ENCODE measurements at regions not wholly inside any gene's neighbourhood (a gene's known extent, or its start where the extent isn't known, plus 50 kb on each side); places are given as distances from the start of the nearest gene placed in this dataset.

DNA sequence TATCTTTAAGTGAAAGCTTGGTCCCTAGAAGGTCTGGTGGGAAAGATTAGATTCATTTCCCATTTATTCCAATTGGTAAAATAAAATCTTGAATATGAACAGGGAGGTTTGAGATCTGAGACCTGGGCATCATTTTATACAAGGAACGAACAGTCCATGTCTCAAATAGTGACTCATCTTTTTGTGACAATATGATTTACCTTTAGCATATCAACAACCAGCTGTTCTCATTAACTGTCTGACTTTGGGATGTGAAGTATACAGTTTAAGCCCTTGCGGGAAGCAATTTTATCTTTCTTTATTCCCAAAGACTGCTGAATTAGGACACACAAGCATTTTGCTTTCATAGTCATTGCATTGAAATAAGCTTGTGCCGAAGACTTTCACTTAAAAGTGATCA, 691.6 kb downstream of the ETS1 start:
- DNase-seq (ENCODE audit: low spot score in 2 of 2) (no peak), ATAC-seq (no peak)
- Mint-ChIP-seq H3K27ac (no peak overlapping the region), H3K9me3 (peaks cover 3 to 5% of the 10 kb centered on the region in 2 donors), H3K36me3 (no peaks in the 10 kb centered on the region)

DNA sequence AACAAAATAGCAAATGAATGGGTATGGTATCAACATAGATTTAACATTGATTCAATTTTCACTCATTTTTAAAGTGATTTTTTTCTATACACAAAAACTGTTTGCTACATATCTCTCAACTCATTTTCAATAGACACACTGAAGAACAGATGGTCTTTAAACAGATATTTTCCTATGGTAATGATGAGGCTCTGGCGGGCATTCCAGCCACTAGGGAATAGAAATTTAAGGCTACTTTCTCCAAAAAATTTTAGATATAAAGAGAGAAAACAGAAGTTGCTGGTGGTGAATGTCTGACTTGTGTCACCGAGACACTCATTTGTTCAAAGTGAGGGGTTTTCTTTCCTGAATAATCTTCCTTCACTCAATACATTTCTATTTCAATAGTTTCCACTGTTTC, 693.0 kb downstream of the ETS1 start:
- DNase-seq (ENCODE audit: low spot score in 2 of 2) (no peak), ATAC-seq (no peak)
- H3K9me3 Mint-ChIP-seq = peaks cover 3 to 5% of the 10 kb centered on the region in 2 donors
- H3K27ac Mint-ChIP-seq = no peak overlapping the region
- H3K36me3 Mint-ChIP-seq = no peaks in the 10 kb centered on the region

DNA sequence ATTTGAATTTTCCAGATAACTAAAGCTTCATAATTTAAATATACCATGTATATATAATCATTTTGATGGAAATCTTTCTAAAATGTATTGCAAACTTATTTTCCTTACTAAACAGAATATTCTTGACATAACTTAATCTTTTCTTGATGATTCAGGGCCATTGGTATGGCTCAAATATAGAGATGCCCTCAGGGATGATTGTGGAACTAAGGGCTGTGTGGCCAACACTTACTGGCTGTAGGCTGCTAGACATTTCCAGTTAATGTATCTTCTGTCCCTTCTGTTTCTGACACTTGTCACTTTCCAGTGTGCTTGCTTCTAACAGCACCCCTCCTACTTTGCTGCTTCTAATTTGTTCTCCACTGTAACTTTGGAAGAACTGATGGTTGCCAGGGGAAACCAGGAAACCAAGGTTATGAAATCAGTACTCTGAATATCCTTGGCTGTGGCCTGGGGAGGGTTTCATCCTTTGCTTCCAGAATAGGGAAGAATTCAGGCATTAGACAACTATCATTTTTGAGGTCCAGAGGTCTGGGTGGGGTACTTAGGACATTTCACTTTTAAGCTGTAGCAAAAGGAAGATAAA, 697.2 kb downstream of the ETS1 start:
- ATAC-seq (no peak), DNase-seq (ENCODE audit: low spot score in 2 of 2) (no peak)
- Mint-ChIP-seq H3K36me3 (peaks cover 5 to 8% of the 10 kb centered on the region in 2 donors), H3K9me3 (peaks cover 7 to 8% of the 10 kb centered on the region in 2 donors), H3K27ac (no peak overlapping the region)

DNA sequence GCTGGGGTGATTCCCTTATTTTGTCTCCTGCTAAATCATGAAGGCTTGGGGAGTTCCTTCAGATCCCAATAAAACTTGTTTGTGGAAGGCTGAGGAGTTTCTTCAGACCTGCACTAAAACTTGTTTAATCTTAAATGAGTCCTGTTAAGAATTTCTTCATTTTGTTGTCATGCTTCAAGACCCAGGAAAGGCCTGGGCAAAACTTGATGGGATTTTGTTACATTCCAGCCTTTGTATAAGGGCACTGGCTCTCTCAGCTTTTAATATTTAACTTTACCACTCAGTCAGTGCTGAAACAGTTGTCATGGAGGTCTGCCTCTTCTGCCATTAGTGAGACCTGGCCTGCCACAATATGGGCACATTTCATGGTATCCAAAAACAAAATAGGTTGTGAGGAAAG, 699.0 kb downstream of the ETS1 start:
- H3K36me3 Mint-ChIP-seq = peaks cover 5 to 8% of the 10 kb centered on the region in 2 donors

DNA sequence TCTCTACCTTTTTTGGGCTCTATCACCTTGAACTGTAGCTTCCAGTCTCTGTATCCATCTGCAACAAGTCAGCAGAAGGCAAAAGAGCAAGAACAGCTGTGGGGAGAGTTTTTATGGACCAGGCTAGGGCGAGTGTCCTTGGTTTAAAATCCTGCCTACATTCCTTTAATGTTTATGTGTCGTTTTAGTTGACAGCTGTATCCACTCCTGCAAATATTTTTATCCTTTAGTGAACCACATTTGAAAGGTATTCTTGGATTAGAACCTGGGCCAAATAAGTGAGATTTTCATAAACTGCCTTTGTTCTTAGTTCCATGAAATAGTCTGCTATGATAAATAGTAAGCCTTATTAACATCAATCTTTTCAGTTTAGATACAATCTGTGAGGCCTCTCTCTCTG, 712.2 kb downstream of the ETS1 start:
- H3K27ac Mint-ChIP-seq = no peak overlapping the region
- no peaks in the 10 kb centered on the region for H3K36me3 Mint-ChIP-seq
- ATAC-seq (no peak), DNase-seq (ENCODE audit: low spot score in 2 of 2) (no peak)
- no peaks in the 10 kb centered on the region for H3K9me3 Mint-ChIP-seq

More for the DNA sequence above, 699.0 kb downstream of the ETS1 start:
- no peak overlapping the region for H3K27ac Mint-ChIP-seq
- peaks cover 7 to 8% of the 10 kb centered on the region in 2 donors for H3K9me3 Mint-ChIP-seq
- DNase-seq (ENCODE audit: low spot score in 2 of 2) (no peak), ATAC-seq (no peak)

DNA sequence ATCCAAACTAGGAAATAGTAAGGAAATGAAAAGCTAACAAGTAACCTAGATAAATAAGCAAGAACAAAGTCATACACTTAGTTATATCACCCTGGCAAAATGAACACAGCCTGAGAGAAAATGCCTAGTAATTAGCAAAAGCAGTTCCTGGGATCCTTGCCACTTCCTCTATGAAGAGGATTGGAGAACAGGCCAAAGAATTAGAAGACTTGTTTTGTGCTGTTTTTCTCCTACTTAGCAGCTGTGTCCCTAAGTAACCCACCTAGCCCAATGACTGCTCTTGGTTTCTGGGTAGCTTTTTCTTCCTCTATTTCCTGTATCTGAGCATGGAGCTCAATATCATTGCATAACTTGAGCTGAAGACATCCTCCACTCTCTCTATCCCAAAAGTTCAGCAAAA, 713.9 kb downstream of the ETS1 start:
- Mint-ChIP-seq H3K9me3 (no peaks in the 10 kb centered on the region), H3K27ac (no peak overlapping the region), H3K36me3 (no peaks in the 10 kb centered on the region)
- ATAC-seq = no peak
- no peak for DNase-seq (ENCODE audit: low spot score in 2 of 2)

DNA sequence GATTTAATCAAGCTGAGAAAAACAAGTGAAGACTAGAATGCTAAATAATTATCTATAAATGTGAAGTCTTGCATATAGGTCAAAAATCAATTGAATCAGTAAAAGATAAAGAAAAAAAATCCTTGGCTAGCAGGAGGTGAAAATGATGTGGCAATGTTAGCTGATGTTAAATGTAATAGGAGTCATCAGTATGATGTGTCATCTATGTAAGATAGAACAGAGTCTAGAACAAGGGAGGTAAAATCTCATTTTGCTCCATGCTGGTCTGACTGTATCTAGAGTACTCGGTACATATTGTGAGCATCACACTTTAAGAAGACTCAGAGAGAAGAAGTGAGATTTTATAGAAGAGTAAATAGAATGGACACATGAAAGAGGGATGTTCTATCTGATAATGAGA, 721.2 kb downstream of the ETS1 start:
- H3K27ac Mint-ChIP-seq = no peak overlapping the region
- no peak for ATAC-seq
- no peaks in the 10 kb centered on the region for H3K36me3 Mint-ChIP-seq
- no peaks in the 10 kb centered on the region for H3K9me3 Mint-ChIP-seq
- DNase-seq (ENCODE audit: low spot score in 2 of 2) = no peak

DNA sequence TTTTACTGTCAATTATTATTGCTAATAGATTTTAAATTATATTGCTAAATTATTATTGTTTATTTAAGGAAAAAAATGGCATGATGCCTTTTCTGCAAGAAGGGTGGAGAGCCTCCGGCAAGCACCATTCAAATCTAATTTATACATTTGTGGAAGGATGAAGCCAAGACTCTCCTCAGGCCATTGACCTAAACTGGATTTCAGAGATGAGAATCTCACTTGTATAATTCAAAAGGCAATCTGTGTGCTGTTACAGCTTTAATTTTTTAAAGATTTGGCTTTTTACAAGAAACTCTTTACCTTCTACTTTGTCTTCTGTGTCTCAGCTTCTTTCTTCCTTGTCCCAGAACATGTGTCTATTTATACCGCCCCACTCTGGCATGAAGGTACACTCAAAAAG, 722.5 kb downstream of the ETS1 start:
- ATAC-seq (no peak), DNase-seq (ENCODE audit: low spot score in 2 of 2) (no peak)
- no peak overlapping the region for H3K27ac Mint-ChIP-seq
- no peaks in the 10 kb centered on the region for H3K9me3 Mint-ChIP-seq
- no peaks in the 10 kb centered on the region for H3K36me3 Mint-ChIP-seq

DNA sequence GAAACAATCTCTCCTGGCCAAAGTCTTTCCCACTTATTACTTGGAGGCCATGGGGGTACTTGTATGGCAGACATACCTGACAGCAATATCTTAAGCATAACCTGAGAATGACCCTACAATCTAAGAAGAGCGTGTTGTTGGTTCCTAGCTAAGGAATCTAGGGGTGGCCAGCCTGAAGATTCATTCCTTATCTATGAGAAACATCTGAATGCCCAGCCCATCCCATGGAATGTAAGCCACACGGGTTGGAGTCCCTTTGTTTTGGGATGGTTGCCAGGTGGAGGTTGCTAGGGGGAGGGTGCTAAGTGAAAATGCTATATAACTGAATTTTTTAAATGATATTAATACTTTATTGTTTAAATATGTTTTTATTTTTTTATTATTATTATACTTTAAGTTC, 725.0 kb downstream of the ETS1 start:
- H3K36me3 Mint-ChIP-seq = no peaks in the 10 kb centered on the region
- H3K9me3 Mint-ChIP-seq = no peaks in the 10 kb centered on the region
- no peak overlapping the region for H3K27ac Mint-ChIP-seq
- no peak for ATAC-seq
- no peak for DNase-seq (ENCODE audit: low spot score in 2 of 2)

DNA sequence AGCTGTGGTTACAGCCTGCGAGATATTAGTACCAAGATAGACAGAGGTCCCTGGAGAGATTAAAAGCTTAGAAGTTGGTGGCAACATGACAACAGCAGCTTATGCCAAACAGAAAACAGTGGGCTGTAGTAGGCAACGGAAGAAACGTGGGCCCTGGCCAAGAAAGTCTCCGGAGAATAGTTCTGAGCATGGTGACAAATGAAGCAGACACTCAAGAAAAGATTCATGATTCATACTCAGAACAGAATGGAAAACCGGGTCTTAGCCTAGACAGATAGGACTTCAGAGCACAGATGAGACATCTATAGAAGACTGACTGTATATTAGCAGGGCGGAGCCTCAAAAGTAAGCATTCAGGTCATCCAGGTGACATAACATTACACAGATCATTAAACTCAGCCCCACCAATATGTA, 727.4 kb downstream of the ETS1 start:
- Mint-ChIP-seq H3K9me3 (no peaks in the 10 kb centered on the region), H3K27ac (no peak overlapping the region), H3K36me3 (no peaks in the 10 kb centered on the region)
- DNase-seq (ENCODE audit: low spot score in 2 of 2) = no peak
- no peak for ATAC-seq

DNA sequence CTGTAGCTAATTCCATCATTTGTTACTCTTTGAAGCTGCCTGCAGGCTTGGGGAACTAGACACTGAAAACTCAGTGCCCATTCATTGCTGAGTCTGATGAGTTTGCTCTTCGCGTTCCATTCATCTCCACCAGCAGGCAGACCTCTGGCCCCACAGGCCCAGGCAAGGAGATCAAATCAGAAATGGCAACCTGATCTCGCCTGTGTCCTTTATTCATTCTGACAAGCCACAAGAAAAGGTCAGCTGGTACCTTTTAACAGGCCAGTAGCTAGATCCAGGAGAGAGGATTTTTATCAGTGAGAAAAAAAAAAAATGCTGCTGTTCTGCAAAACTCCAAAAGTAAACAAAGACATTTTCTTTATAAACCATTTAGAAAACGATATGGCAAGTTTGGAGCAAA, 742.5 kb downstream of the ETS1 start:
- no peak for DNase-seq (ENCODE audit: low spot score in 2 of 2)
- Mint-ChIP-seq H3K9me3 (no peaks in the 10 kb centered on the region), H3K36me3 (no peaks in the 10 kb centered on the region), H3K27ac (no peak overlapping the region)
- ATAC-seq = no peak

DNA sequence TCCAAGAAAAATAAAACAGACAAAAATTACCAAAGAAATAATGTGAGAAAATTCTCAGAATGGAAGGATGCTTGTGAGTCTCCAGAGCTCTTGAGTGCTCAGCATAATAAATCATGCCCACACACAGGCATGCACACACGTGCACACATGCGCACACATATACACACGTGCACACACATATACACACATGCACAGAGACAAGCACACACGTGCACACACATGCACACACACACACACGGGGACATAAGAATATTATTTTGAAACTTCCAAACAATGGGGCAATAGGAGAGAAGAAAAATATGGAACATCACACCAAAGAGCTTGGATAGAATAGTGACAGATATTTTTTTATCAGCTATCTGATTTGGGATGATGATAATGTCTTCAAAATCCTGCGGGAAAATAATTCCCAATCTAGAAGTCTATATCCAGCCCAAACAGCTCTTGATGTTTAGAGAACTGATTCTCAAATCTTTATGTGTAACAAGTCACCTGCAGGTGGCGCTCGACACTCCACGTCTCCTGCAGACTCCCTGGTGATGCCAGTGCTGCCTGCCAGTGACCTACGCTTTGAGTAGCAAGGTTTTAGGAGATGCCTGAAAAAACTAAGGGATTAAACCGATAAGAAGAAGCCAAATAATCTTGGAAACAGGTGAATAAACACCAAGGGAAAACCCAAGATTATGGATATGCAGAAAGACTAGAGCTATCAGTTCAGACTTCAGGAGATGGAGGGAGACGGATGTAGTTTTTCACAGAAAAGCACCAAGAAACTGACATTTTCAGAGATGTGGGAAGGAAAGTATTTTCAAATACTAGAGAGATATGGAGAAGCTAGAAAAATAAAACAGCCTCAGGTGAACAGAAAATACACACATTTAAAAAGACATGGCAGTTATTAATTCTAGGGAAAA, 743.6 kb downstream of the ETS1 start:
- H3K27ac Mint-ChIP-seq = no peak overlapping the region

DNA sequence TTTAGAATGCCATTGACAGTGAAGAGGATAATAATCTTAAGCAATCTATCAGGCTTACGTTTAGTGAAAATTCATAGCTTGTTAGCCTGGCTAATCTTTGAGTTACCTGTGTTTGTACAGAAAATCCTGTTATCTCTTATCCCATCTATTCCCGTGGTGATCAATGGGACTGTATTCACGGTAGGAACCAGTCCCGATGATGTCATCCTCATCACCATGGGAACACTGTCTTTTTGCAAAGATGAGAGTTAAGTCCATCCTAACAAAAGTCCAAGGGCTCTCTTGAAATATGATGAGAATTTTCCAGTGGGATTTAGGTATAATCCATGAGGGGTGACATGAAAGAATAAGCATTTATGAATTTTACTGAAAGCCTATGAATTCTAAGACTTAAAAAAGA, 762.2 kb downstream of the ETS1 start:
- H3K9me3 Mint-ChIP-seq = no peaks in the 10 kb centered on the region
- H3K27ac Mint-ChIP-seq = no peak overlapping the region
- ATAC-seq (no peak), DNase-seq (ENCODE audit: low spot score in 2 of 2) (no peak)
- H3K36me3 Mint-ChIP-seq = no peaks in the 10 kb centered on the region

More for the DNA sequence above, 743.6 kb downstream of the ETS1 start:
- DNase-seq (ENCODE audit: low spot score in 2 of 2) (peak in 1 of 2 donors; percentile 79), ATAC-seq (peak; percentile 39 to 68)
- Mint-ChIP-seq H3K9me3 (no peaks in the 10 kb centered on the region), H3K36me3 (no peaks in the 10 kb centered on the region)

DNA sequence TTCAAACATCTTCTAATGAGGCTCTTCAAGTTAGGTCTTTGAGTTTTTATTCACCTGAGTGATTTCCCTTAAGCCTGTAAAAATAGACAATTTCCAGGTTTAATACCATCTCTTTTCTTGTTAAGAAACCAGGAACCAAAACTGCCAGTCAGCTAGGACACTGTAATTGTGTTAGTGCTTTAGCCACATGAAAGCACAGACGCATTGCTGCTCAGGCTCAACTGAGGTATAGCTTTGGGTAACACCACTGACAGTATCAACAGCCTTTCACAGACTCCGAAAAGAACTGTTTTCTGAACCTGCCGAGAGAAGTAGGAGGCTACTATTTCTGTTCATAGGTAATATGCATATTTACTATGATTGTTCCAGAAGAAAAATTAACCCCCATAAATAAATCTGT, 768.7 kb downstream of the ETS1 start:
- DNase-seq (ENCODE audit: low spot score in 2 of 2) (no peak), ATAC-seq (no peak)
- Mint-ChIP-seq H3K36me3 (no peaks in the 10 kb centered on the region), H3K9me3 (no peaks in the 10 kb centered on the region), H3K27ac (no peak overlapping the region)

DNA sequence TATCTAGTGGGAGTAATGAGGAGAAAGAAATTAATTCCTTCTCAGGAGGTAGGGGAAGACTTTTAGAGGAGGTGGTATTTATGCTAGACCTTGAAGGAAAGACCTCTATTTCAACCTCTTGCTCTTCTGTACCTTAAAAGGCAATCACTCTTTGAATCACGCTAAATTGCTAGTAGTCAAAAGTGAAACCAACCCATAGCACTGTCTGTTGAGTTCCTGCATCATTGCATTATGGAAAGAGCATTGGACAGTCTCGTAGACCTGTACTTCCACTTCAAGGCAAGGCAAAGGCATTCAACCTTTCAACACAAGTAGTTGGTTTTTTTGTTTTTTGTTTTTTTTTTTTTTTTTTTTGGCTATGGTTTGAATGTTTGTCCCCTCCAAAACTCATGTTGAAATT, 770.4 kb downstream of the ETS1 start:
- no peak for DNase-seq (ENCODE audit: low spot score in 2 of 2)
- Mint-ChIP-seq H3K27ac (no peak overlapping the region), H3K36me3 (no peaks in the 10 kb centered on the region), H3K9me3 (no peaks in the 10 kb centered on the region)
- no peak for ATAC-seq

DNA sequence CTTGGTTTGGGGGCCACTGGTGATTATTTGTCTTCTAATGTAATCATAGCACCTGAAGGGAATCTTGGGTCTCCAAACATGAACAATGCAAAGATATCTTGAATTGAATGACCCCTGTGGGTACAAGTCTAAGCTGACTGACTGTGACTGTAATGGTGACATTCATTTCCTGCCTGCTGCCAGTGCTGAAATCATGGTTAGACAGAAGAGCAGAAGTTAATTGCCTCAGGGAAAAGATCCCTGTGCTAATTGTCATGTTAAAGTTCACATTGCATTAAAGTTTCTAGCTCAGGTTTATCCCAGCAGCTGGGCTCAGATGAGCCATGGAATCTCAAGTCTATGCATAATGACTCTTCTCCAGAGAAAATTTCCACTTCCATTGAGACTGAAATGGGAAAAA, 772.0 kb downstream of the ETS1 start:
- DNase-seq (ENCODE audit: low spot score in 2 of 2) (no peak), ATAC-seq (no peak)
- Mint-ChIP-seq H3K27ac (no peak overlapping the region), H3K36me3 (no peaks in the 10 kb centered on the region), H3K9me3 (no peaks in the 10 kb centered on the region)

DNA sequence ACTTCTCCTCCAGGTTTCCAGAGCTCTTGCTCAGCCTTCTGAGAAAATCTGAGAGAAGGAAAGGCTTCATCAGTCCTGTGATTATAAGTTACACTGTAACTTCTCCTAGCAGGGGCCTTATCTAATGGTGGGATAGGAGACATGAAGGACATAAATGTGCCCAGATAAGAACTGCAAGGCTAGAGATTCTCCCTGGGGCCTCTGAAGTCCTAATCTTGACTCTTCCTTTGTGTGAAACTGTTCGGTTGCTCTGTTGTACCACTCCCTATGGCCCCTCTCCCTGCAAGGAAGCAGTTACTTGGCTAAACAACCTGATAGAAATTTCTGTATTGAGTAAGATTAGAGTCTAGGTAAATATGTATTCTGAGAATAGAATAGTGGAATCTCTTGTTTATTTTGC, 780.9 kb downstream of the ETS1 start:
- no peaks in the 10 kb centered on the region for H3K36me3 Mint-ChIP-seq
- H3K9me3 Mint-ChIP-seq = no peaks in the 10 kb centered on the region
- no peak overlapping the region for H3K27ac Mint-ChIP-seq
- ATAC-seq (no peak), DNase-seq (ENCODE audit: low spot score in 2 of 2) (no peak)

DNA sequence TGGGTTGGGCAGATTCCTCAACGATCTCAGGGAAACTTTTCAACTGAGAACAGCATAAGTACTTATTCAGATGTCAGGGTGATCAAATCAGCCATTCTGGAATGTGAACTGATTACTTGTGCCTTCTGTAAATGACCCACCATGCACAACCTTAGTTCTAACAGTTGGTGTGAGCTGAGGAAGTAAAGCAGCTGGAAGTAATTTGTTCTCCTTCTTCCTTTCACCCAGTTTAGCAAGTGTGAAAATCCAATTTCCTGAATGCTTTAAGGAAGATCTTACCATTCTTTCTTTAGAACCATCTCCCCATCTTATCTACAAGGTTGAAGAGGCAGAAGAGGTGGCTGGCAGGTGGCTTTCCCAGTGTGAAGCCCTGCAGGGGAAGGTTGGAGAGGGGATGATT, 781.6 kb downstream of the ETS1 start:
- ATAC-seq (no peak), DNase-seq (ENCODE audit: low spot score in 2 of 2) (no peak)
- Mint-ChIP-seq H3K9me3 (no peaks in the 10 kb centered on the region), H3K36me3 (no peaks in the 10 kb centered on the region), H3K27ac (no peak overlapping the region)

Measured in activated naive CD4-positive, alpha-beta T cell treated with anti-CD3 and anti-CD28 coated beads, Interleukin-2, amount 50 U/mL, for 72 hours (primary cell).